Stimulated activated naive B cell treated with anti-CD40 and anti-IgM and Interleukin-4, amounts not matched to agents 10 μg/mL and 1 μg/mL and 100 μg/mL, for 72 hours (primary cell): ENCODE measurements at regions not wholly inside any gene's neighbourhood (a gene's known extent, or its start where the extent isn't known, plus 50 kb on each side); places are given as distances from the start of the nearest gene placed in this dataset.

Experiments
- ATAC-seq, 2 donors: fragments of 150-1000 bp; cut with Tn5 transposase; replicated peaks; 2 replicates each; pipeline ENCODE4 v1.10.0; 2021; ENCODE audit warnings: moderate library complexity in 1 of 2
- DNase-seq: peaks from one replicate; pipeline ENCODE4 v3.0.0; 2021
- H3K27ac Mint-ChIP-seq: one replicate; pipeline ENCODE4 v1.8.0; 2022; ENCODE audit warnings: mild to moderate bottlenecking, mixed read lengths
- H3K27me3 Mint-ChIP-seq, 2 donors: one replicate each; pipeline ENCODE4 v1.8.0; 2022; ENCODE audit warnings: mixed read lengths in 2 of 2
- H3K36me3 Mint-ChIP-seq, 2 donors: one replicate each; pipeline ENCODE4 v1.8.0; 2022; ENCODE audit warnings: mixed read lengths in 2 of 2, mild to moderate bottlenecking in 1 of 2
- H3K4me1 Mint-ChIP-seq, 2 donors: one replicate each; pipeline ENCODE4 v1.8.0; 2022; ENCODE audit warnings: mixed read lengths in 2 of 2, mild to moderate bottlenecking in 1 of 2
- H3K4me3 Mint-ChIP-seq, 2 donors: one replicate each; pipeline ENCODE4 v1.8.0; 2022; ENCODE audit warnings: mild to moderate bottlenecking in 2 of 2, mixed read lengths in 2 of 2, moderate library complexity in 1 of 2
- H3K9me3 Mint-ChIP-seq, 2 donors: one replicate each; pipeline ENCODE4 v1.8.0; 2022; ENCODE audit warnings: mixed read lengths in 2 of 2, mild to moderate bottlenecking in 1 of 2

GRCh38 chr5:86814315-86814714 is 196.6 kb downstream of the COX7C start:
- Mint-ChIP-seq H3K4me1 (no peaks in the 10 kb centered on the region), H3K36me3 (no peaks in the 10 kb centered on the region), H3K27ac (no peak overlapping the region), H3K27me3 (no peaks in the 10 kb centered on the region), H3K4me3 (no peak overlapping the region), H3K9me3 (no peaks in the 10 kb centered on the region)
- DNase-seq (no peak), ATAC-seq (no peak)

- Mint-ChIP-seq H3K27ac (no peak overlapping the region), H3K9me3 (no peaks in the 10 kb centered on the region), H3K4me1 (no peaks in the 10 kb centered on the region), H3K36me3 (no peaks in the 10 kb centered on the region), H3K4me3 (no peak overlapping the region), H3K27me3 (no peaks in the 10 kb centered on the region)
- DNase-seq (no peak), ATAC-seq (no peak)
These were observed 197.2 kb downstream of the COX7C start for GRCh38 chr5:86814907-86815306.

- DNase-seq: no peak
- no peak overlapping the region for H3K4me3 Mint-ChIP-seq
- H3K36me3 Mint-ChIP-seq: no peaks in the 10 kb centered on the region
- ATAC-seq: no peak
- peaks cover 0 to 5% of the 10 kb centered on the region in 2 donors for H3K9me3 Mint-ChIP-seq
- H3K27me3 Mint-ChIP-seq: no peaks in the 10 kb centered on the region
- H3K27ac Mint-ChIP-seq: no peak overlapping the region
- H3K4me1 Mint-ChIP-seq: no peaks in the 10 kb centered on the region
These were observed 206.9 kb downstream of the COX7C start for GRCh38 chr5:86824637-86825036.

GRCh38 chr5:86831128-86831527 is 213.4 kb downstream of the COX7C start:
- H3K4me1 Mint-ChIP-seq: no peaks in the 10 kb centered on the region
- no peak overlapping the region for H3K4me3 Mint-ChIP-seq
- ATAC-seq: no peak
- no peak for DNase-seq
- no peaks in the 10 kb centered on the region for H3K36me3 Mint-ChIP-seq
- H3K9me3 Mint-ChIP-seq: peaks cover 0 to 5% of the 10 kb centered on the region in 2 donors
- H3K27me3 Mint-ChIP-seq: no peaks in the 10 kb centered on the region
- H3K27ac Mint-ChIP-seq: no peak overlapping the region

GRCh38 chr5:86833868-86834267 is 216.1 kb downstream of the COX7C start:
- Mint-ChIP-seq H3K4me1 (no peaks in the 10 kb centered on the region), H3K36me3 (no peaks in the 10 kb centered on the region), H3K4me3 (no peak overlapping the region), H3K9me3 (peaks cover 0 to 1% of the 10 kb centered on the region in 2 donors), H3K27ac (no peak overlapping the region), H3K27me3 (no peaks in the 10 kb centered on the region)
- DNase-seq: no peak
- no peak for ATAC-seq

GRCh38 chr5:86837610-86838009 is 219.9 kb downstream of the COX7C start:
- Mint-ChIP-seq H3K36me3 (no peaks in the 10 kb centered on the region), H3K4me1 (no peaks in the 10 kb centered on the region), H3K9me3 (no peaks in the 10 kb centered on the region), H3K27ac (no peak overlapping the region), H3K27me3 (no peaks in the 10 kb centered on the region), H3K4me3 (no peak overlapping the region)
- ATAC-seq (no peak), DNase-seq (no peak)

GRCh38 chr5:86838083-86838482 is 220.3 kb downstream of the COX7C start:
- Mint-ChIP-seq H3K27me3 (no peaks in the 10 kb centered on the region), H3K36me3 (no peaks in the 10 kb centered on the region), H3K4me1 (no peaks in the 10 kb centered on the region), H3K27ac (no peak overlapping the region), H3K9me3 (peaks cover 0 to under 1% of the 10 kb centered on the region in 2 donors), H3K4me3 (no peak overlapping the region)
- ATAC-seq (no peak), DNase-seq (no peak)

GRCh38 chr5:86841000-86841644 is 223.4 kb downstream of the COX7C start:
- no peaks in the 10 kb centered on the region for H3K4me1 Mint-ChIP-seq

GRCh38 chr5:86858442-86858841 is 240.7 kb downstream of the COX7C start:
- no peak overlapping the region for H3K27ac Mint-ChIP-seq
- H3K9me3 Mint-ChIP-seq: no peaks in the 10 kb centered on the region
- DNase-seq (no peak), ATAC-seq (no peak)
- no peak overlapping the region for H3K4me3 Mint-ChIP-seq
- no peaks in the 10 kb centered on the region for H3K36me3 Mint-ChIP-seq
- peaks cover 6 to 13% of the 10 kb centered on the region in 2 donors for H3K27me3 Mint-ChIP-seq
- no peaks in the 10 kb centered on the region for H3K4me1 Mint-ChIP-seq

More at GRCh38 chr5:86841000-86841644, 223.4 kb downstream of the COX7C start:
- Mint-ChIP-seq H3K4me3 (no peak overlapping the region), H3K9me3 (peaks cover 0 to 3% of the 10 kb centered on the region in 2 donors), H3K36me3 (no peaks in the 10 kb centered on the region), H3K27me3 (no peaks in the 10 kb centered on the region), H3K27ac (no peak overlapping the region)
- DNase-seq (no peak), ATAC-seq (no peak)

- Mint-ChIP-seq H3K4me3 (no peak overlapping the region), H3K4me1 (no peaks in the 10 kb centered on the region), H3K27ac (no peak overlapping the region), H3K27me3 (peaks cover 0 to 19% of the 10 kb centered on the region in 2 donors), H3K9me3 (no peaks in the 10 kb centered on the region), H3K36me3 (no peaks in the 10 kb centered on the region)
- ATAC-seq (no peak), DNase-seq (no peak)
These were observed 243.8 kb downstream of the COX7C start for GRCh38 chr5:86861512-86861911.

GRCh38 chr5:86862093-86862492 is 244.4 kb downstream of the COX7C start:
- Mint-ChIP-seq H3K27ac (no peak overlapping the region), H3K4me3 (no peak overlapping the region), H3K36me3 (no peaks in the 10 kb centered on the region), H3K9me3 (no peaks in the 10 kb centered on the region), H3K27me3 (peaks cover 5 to 17% of the 10 kb centered on the region in 2 donors), H3K4me1 (no peaks in the 10 kb centered on the region)
- ATAC-seq (no peak), DNase-seq (no peak)

- DNase-seq: no peak
- Mint-ChIP-seq H3K9me3 (no peaks in the 10 kb centered on the region), H3K4me3 (no peak overlapping the region), H3K27me3 (peaks cover 5 to 11% of the 10 kb centered on the region in 2 donors), H3K4me1 (peaks cover 0 to under 1% of the 10 kb centered on the region in 2 donors), H3K36me3 (no peaks in the 10 kb centered on the region), H3K27ac (no peak overlapping the region)
- no peak for ATAC-seq
These were observed 246.3 kb downstream of the COX7C start for GRCh38 chr5:86864051-86864450.

GRCh38 chr5:86865256-86865785 is 247.6 kb downstream of the COX7C start:
- H3K27ac Mint-ChIP-seq: no peak overlapping the region
- ATAC-seq (no peak), DNase-seq (no peak)
- H3K4me3 Mint-ChIP-seq: no peak overlapping the region
- H3K4me1 Mint-ChIP-seq: peaks cover 0 to 2% of the 10 kb centered on the region in 2 donors
- H3K9me3 Mint-ChIP-seq: no peaks in the 10 kb centered on the region
- no peaks in the 10 kb centered on the region for H3K36me3 Mint-ChIP-seq
- peaks cover 5 to 6% of the 10 kb centered on the region in 2 donors for H3K27me3 Mint-ChIP-seq

GRCh38 chr5:86866036-86866435 is 248.3 kb downstream of the COX7C start:
- Mint-ChIP-seq H3K4me3 (no peak overlapping the region), H3K4me1 (peaks cover 0 to 2% of the 10 kb centered on the region in 2 donors), H3K9me3 (no peaks in the 10 kb centered on the region), H3K27ac (no peak overlapping the region), H3K36me3 (no peaks in the 10 kb centered on the region), H3K27me3 (peaks cover 5 to 11% of the 10 kb centered on the region in 2 donors)
- ATAC-seq: no peak
- no peak for DNase-seq

GRCh38 chr5:86869268-86869667 is 251.5 kb downstream of the COX7C start:
- Mint-ChIP-seq H3K4me3 (no peak overlapping the region), H3K36me3 (no peaks in the 10 kb centered on the region), H3K9me3 (no peaks in the 10 kb centered on the region), H3K27ac (no peak overlapping the region), H3K27me3 (peaks cover 5 to 12% of the 10 kb centered on the region in 2 donors), H3K4me1 (peaks cover 0 to 2% of the 10 kb centered on the region in 2 donors)
- DNase-seq: no peak
- peak in 1 of 2 donors; percentile 25 for ATAC-seq
